Activated B cell treated with CpG ODN at 0.5 μM for 24 hours (primary cell): ENCODE measurements at regions not wholly inside any gene's neighbourhood (a gene's known extent, or its start where the extent isn't known, plus 50 kb on each side); places are given as distances from the start of the nearest gene placed in this dataset.

Source experiments
- ATAC-seq: fragments of 200-7000 bp; cut with Tn5 transposase; one replicate; pipeline ENCODE4 v1.10.0; 2021; ENCODE audit warnings: low read depth, mild to moderate bottlenecking, moderate library complexity
- CTCF ChIA-PET: fragments of 350-600 bp; sonication (Branson Sonifier 250); formaldehyde crosslinking; loops from one replicate; lab custom pipeline; 2021; ENCODE audit warnings: antibody characterized with exemption; lab: Charles Lee
- POLR2A ChIA-PET: fragments of 350-600 bp; sonication (Branson Sonifier 250); formaldehyde crosslinking; loops from one replicate; lab custom pipeline; 2021; ENCODE audit warnings: antibody characterized with exemption; lab: Charles Lee
- DNase-seq: peaks from one replicate; pipeline ENCODE4 v3.0.0; 2022
- H3K27ac Mint-ChIP-seq: one replicate; pipeline ENCODE4 v1.8.0; 2020; ENCODE audit warnings: mixed read lengths
- H3K27me3 Mint-ChIP-seq: one replicate; pipeline ENCODE4 v1.8.0; 2021; ENCODE audit warnings: mixed read lengths
- H3K36me3 Mint-ChIP-seq: one replicate; pipeline ENCODE4 v1.8.0; 2021; ENCODE audit warnings: low read depth, mixed read lengths
- H3K4me1 Mint-ChIP-seq: one replicate; pipeline ENCODE4 v1.8.0; 2021; ENCODE audit warnings: mixed read lengths
- H3K4me3 Mint-ChIP-seq: one replicate; pipeline ENCODE4 v1.8.0; 2020; ENCODE audit warnings: mild to moderate bottlenecking, mixed read lengths
- H3K9me3 Mint-ChIP-seq: one replicate; pipeline ENCODE4 v1.8.0; 2020; ENCODE audit warnings: mixed read lengths
- intact Hi-C: fragments of 100-400 bp; cut with micrococcal nuclease; formaldehyde crosslinking; loops from one replicate; pipeline ENCODE4 v1.15.1; 2024
- TF ChIP-seq, protein P1 (sequence below): fragments of 200-600 bp; IDR thresholded peaks from one replicate; pipeline ENCODE4 v1.8.0; 2022; ENCODE audit warnings: antibody characterized with exemption, mild to moderate bottlenecking

DNA sequence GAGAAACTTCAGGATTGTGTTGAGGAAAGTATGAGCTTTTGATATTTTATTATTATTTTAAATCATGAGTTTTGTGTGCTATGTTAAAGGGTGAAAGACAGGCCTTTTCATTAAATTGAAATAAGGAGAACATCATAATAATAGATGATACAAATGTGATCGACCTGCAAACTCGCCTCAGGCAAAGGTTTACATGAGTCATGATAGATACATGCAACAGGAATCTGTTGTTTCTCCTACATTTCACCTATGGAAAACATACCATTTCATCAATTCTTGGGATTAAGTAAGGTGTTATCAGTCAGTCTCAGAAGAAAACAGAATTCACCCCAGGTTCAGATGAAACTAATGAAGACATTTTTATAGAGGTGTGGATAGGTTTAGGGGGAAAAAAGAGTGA, 1992.5 kb upstream of the PIK3C3 start:
- H3K27ac Mint-ChIP-seq, result no peak overlapping the region
- TF ChIP-seq, protein P1, sequence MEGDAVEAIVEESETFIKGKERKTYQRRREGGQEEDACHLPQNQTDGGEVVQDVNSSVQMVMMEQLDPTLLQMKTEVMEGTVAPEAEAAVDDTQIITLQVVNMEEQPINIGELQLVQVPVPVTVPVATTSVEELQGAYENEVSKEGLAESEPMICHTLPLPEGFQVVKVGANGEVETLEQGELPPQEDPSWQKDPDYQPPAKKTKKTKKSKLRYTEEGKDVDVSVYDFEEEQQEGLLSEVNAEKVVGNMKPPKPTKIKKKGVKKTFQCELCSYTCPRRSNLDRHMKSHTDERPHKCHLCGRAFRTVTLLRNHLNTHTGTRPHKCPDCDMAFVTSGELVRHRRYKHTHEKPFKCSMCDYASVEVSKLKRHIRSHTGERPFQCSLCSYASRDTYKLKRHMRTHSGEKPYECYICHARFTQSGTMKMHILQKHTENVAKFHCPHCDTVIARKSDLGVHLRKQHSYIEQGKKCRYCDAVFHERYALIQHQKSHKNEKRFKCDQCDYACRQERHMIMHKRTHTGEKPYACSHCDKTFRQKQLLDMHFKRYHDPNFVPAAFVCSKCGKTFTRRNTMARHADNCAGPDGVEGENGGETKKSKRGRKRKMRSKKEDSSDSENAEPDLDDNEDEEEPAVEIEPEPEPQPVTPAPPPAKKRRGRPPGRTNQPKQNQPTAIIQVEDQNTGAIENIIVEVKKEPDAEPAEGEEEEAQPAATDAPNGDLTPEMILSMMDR, result no peak
- peaks cover 4% of the 10 kb centered on the region for H3K9me3 Mint-ChIP-seq
- H3K4me1 Mint-ChIP-seq, result no peaks in the 10 kb centered on the region
- no peaks in the 10 kb centered on the region for H3K27me3 Mint-ChIP-seq
- ChIA-PET POLR2A (no interaction called here), CTCF (no interaction called here)
- no peaks in the 10 kb centered on the region for H3K36me3 Mint-ChIP-seq
- intact Hi-C loops, result no loop called here
- no peak overlapping the region for H3K4me3 Mint-ChIP-seq
- ATAC-seq (no peak), DNase-seq (no peak)

- POLR2A ChIA-PET, result no interaction called here
Observed at GRCh38 chr18:39960550-39960949, 1994.5 kb upstream of the PIK3C3 start.

DNA sequence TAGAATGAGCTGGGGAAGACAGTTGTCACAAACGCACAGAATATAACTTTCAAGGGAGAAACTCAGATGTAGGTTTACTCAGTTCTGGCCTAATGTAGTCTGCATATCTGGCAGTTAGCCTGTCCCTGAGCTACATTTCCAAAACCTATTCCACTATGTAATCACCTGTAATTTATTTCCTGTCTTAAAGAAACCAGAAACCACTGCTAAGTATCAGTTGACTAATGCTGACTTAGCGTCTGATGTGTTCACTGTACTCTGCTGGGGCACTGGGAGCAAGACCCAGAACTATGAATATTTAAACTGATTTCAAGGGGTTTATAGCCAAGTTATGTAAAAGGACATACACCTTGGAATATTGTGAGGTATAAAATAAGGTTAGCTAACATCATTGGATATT, 1995.2 kb upstream of the PIK3C3 start:
- POLR2A ChIA-PET, result no interaction called here
- Mint-ChIP-seq H3K4me1 (no peaks in the 10 kb centered on the region), H3K9me3 (peaks cover 4% of the 10 kb centered on the region), H3K4me3 (no peak overlapping the region), H3K36me3 (no peaks in the 10 kb centered on the region), H3K27ac (no peak overlapping the region), H3K27me3 (no peaks in the 10 kb centered on the region)
- TF ChIP-seq, protein P1, result no peak
- DNase-seq (no peak), ATAC-seq (no peak)
- CTCF ChIA-PET, result no interaction called here
- intact Hi-C loops, result no loop called here

More at GRCh38 chr18:39960550-39960949, 1994.5 kb upstream of the PIK3C3 start:
- CTCF ChIA-PET, result no interaction called here
- TF ChIP-seq, protein P1, result no peak
- no peak overlapping the region for H3K27ac Mint-ChIP-seq
- H3K36me3 Mint-ChIP-seq, result no peaks in the 10 kb centered on the region
- peaks cover 4% of the 10 kb centered on the region for H3K9me3 Mint-ChIP-seq
- H3K4me1 Mint-ChIP-seq, result no peaks in the 10 kb centered on the region
- no peak overlapping the region for H3K4me3 Mint-ChIP-seq
- no peak for ATAC-seq
- intact Hi-C loops, result no loop called here
- no peaks in the 10 kb centered on the region for H3K27me3 Mint-ChIP-seq
- DNase-seq, result no peak

DNA sequence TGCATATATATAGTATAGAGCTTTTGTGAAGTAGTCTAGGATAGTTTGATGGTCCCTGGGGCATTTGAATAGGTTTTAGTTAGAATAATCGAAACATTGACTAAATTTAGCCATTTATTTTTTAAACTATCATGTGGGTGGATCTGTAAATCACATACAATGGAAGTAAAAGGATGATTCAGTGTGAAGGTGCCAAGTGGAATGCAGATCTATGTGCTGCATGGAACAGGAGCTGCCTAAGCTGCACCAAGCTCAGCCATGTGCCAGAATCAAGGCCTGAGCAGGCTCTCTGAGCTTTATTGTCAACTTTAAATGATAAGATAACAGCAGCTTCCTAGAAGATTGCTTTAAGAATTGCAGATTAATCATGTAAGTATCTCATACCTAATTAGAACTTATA, 1996.2 kb upstream of the PIK3C3 start:
- Mint-ChIP-seq H3K4me1 (no peaks in the 10 kb centered on the region), H3K4me3 (no peak overlapping the region), H3K27ac (no peak overlapping the region), H3K36me3 (no peaks in the 10 kb centered on the region), H3K9me3 (peaks cover 4% of the 10 kb centered on the region), H3K27me3 (no peaks in the 10 kb centered on the region)
- TF ChIP-seq, protein P1, result no peak
- ChIA-PET POLR2A (no interaction called here), CTCF (no interaction called here)
- no peak for DNase-seq
- no peak for ATAC-seq
- intact Hi-C loops, result no loop called here

- intact Hi-C loops, result no loop called here
- Mint-ChIP-seq H3K4me1 (no peaks in the 10 kb centered on the region), H3K4me3 (no peak overlapping the region), H3K9me3 (peaks cover 2% of the 10 kb centered on the region), H3K27me3 (no peaks in the 10 kb centered on the region), H3K36me3 (no peaks in the 10 kb centered on the region), H3K27ac (no peak overlapping the region)
- CTCF ChIA-PET, result no interaction called here
- POLR2A ChIA-PET, result no interaction called here
- DNase-seq (no peak), ATAC-seq (no peak)
- TF ChIP-seq, protein P1, result no peak
Observed at GRCh38 chr18:39952816-39953215, 2002.2 kb upstream of the PIK3C3 start.
